Left hindlimb (tissue), 1 donor: ENCODE measurements at regions not wholly inside any gene's neighbourhood (a gene's known extent, or its start where the extent isn't known, plus 50 kb on each side); places are given as distances from the start of the nearest gene placed in this dataset.
A peak's percentile ranks its signal among the peaks of the same experiment; 100 is the strongest.
"Not testable (repeated sequence)": the region's sequence is repeated elsewhere in the genome, so short reads cannot be mapped to it uniquely, and the experiment has no call there.

Source experiments
- DNase-seq: peaks from one replicate; pipeline ENCODE4 v3.0.0-alpha.2; 2018

GRCh38 chr1:243074224-243074623, 180.9 kb downstream of the CEP170 start:
- not testable (repeated sequence) for DNase-seq

GRCh38 chr1:243067056-243067455, 188.0 kb downstream of the CEP170 start:
- not testable (repeated sequence) for DNase-seq

GRCh38 chr1:243061965-243062364, 193.1 kb downstream of the CEP170 start:
- DNase-seq, result not testable (repeated sequence)

- DNase-seq, result not testable (repeated sequence)
These were observed 199.6 kb downstream of the CEP170 start for GRCh38 chr1:243055510-243055909.

- peak; percentile 2 for DNase-seq
These were observed 200.0 kb downstream of the CEP170 start for GRCh38 chr1:243055091-243055490.

GRCh38 chr1:243054681-243055080, 200.4 kb downstream of the CEP170 start:
- peak; percentile 19 for DNase-seq

GRCh38 chr1:243053048-243053447, 202.0 kb downstream of the CEP170 start:
- not testable (repeated sequence) for DNase-seq

GRCh38 chr1:243050613-243051012, 204.5 kb downstream of the CEP170 start:
- not testable (repeated sequence) for DNase-seq

- not testable (repeated sequence) for DNase-seq
These were observed 205.4 kb downstream of the CEP170 start for GRCh38 chr1:243049716-243050115.

GRCh38 chr1:243021365-243021764, 233.7 kb downstream of the CEP170 start:
- not testable (repeated sequence) for DNase-seq

GRCh38 chr1:243019030-243019635, 235.9 kb downstream of the CEP170 start:
- not testable (repeated sequence) for DNase-seq

GRCh38 chr1:243010719-243011118, 244.4 kb downstream of the CEP170 start:
- DNase-seq, result not testable (repeated sequence)

- DNase-seq, result not testable (repeated sequence)
These were observed 254.1 kb downstream of the CEP170 start for GRCh38 chr1:243001003-243001402.

- DNase-seq, result not testable (repeated sequence)
These were observed 262.3 kb downstream of the CEP170 start for GRCh38 chr1:242992776-242993175.

- DNase-seq, result not testable (repeated sequence)
These were observed 270.0 kb downstream of the CEP170 start for GRCh38 chr1:242985096-242985495.

GRCh38 chr1:242973341-242973740, 281.7 kb downstream of the CEP170 start:
- not testable (repeated sequence) for DNase-seq

- DNase-seq, result no peak
These were observed 288.2 kb downstream of the CEP170 start for GRCh38 chr1:242966892-242967291.

- DNase-seq, result not testable (repeated sequence)
These were observed 295.7 kb downstream of the CEP170 start for GRCh38 chr1:242959397-242959796.

- DNase-seq, result not testable (repeated sequence)
These were observed 300.1 kb downstream of the CEP170 start for GRCh38 chr1:242954945-242955344.

GRCh38 chr1:242946206-242946605, 308.9 kb downstream of the CEP170 start:
- no peak for DNase-seq

GRCh38 chr1:242936725-242937124, 318.4 kb downstream of the CEP170 start:
- DNase-seq, result not testable (repeated sequence)

- peak; percentile 60 for DNase-seq
These were observed 330.4 kb downstream of the CEP170 start for GRCh38 chr1:242924717-242925116.

- not testable (repeated sequence) for DNase-seq
These were observed 331.5 kb downstream of the CEP170 start for GRCh38 chr1:242923603-242924002.

GRCh38 chr1:242914729-242915128, 340.4 kb downstream of the CEP170 start:
- not testable (repeated sequence) for DNase-seq

- DNase-seq, result not testable (repeated sequence)
These were observed 342.2 kb downstream of the CEP170 start for GRCh38 chr1:242912855-242913254.
